Left cardiac atrium (tissue), 4 donors: ENCODE measurements at regions not wholly inside any gene's neighbourhood (a gene's known extent, or its start where the extent isn't known, plus 50 kb on each side); places are given as distances from the start of the nearest gene placed in this dataset.
"Not testable (repeated sequence)": the region's sequence is repeated elsewhere in the genome, so short reads cannot be mapped to it uniquely, and the experiment has no call there.

ENCODE experiments used
- ATAC-seq, 2 donors: fragments of 200-7000 bp; cut with Tn5 transposase; one replicate each; pipeline ENCODE4 v1.9.1; 2020; ENCODE audit warnings: mild to moderate bottlenecking in 2 of 2, moderate library complexity in 2 of 2
- DNase-seq: peaks from one replicate; pipeline ENCODE4 v3.0.0-alpha.2; 2020
- intact Hi-C, 2 donors: fragments of 100-400 bp; cut with DNase I; formaldehyde crosslinking; loops; one replicate each; pipeline versions ENCODE4 v1.14.1 to v1.15.1; 2022 to 2023
- donor health status: DM: no; HTN: yes; CAD: no.
- donor health status: DM: no; HTN: yes; CAD: no; lungs with severe emphysema.
- donor health status: DM: yes; HTN: yes; CAD: no.
- donor health status: Dilated cardiomyopathy.

DNA sequence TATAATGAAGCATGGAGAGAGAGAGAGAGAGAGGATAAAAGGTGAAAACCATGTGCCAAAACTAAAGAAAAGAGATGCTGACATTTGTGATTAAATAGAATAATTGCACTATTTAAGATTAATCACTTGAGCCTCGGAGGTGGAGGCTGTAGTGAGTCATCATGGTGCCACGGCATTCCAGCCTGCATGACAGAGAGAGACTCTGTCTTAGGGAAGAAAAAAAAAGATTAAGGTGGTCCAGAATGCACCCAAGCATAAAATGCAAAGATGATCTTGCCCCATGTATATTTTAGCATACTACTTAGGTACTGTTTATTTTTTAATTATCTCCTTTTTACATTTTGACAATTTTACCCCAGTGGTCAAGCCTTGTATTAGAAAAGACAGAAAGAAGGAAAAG lies 742.5 kb downstream of the SPATA31A1 start:
- DNase-seq, intact Hi-C loops, ATAC-seq: not testable (repeated sequence)

DNA sequence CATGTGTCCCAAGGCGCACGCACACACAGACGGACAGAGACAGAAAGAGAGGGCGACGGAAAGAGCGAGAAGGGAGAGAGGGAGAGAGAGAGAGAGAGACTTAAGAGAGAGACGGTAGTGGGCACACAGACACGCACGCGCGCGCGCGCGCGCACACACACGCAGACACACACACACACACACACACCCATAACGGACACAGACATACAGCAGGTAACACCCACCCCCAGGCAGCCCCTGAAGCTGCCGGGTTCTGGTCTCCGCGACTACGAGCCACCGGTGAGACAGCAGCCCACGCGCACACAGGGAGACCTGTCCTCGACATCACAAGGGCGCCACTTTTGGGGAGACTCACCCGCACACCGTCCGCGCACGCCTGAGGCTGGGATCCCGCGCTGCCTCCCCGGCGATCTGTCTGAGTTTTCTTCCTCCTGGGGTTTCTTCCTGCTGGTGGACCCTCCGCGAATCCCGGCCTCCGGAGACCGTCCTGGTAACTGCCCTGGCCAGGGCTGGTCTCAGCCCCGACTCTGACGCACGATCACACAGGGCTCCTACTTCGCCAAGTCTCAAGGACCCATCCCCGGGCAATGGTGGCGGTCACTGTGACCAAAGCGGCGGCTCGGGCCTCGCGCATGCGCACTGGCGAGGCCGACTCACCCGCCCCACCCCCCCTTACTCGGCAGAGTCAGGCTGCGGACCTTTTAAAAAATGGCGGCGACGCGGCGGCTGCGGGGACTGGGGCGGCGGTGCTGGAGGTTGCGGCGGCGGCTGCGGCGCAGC lies 750.7 kb downstream of the SPATA31A1 start:
- DNase-seq (peak; percentile 48), ATAC-seq (peak; percentile 53 to 67)
- intact Hi-C loops, result not testable (repeated sequence)

DNA sequence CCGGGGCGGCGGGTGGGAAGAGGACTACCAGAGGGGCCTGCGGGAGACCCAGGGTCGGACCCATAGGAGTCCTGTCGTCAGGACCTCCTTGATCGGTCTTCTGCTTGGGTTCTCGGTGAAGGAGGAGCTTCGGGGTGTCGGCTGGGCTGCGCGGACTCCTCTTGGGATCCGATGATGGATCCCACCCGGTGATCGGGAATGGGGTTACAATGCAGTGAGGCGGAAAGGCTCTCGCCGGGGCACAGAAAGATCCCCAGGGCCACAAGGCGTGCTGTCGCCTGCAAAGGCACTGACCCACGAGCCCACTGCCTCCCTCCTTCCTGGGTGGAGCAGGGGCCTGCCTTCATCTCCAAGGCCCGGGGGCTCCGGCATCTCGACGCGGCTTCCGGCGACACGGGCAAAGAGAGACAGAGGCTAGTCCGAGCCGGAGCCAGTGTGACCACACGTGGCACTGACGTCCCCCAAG lies 751.3 kb downstream of the SPATA31A1 start:
- ATAC-seq, intact Hi-C loops: not testable (repeated sequence)
- DNase-seq, result peak; percentile 20

DNA sequence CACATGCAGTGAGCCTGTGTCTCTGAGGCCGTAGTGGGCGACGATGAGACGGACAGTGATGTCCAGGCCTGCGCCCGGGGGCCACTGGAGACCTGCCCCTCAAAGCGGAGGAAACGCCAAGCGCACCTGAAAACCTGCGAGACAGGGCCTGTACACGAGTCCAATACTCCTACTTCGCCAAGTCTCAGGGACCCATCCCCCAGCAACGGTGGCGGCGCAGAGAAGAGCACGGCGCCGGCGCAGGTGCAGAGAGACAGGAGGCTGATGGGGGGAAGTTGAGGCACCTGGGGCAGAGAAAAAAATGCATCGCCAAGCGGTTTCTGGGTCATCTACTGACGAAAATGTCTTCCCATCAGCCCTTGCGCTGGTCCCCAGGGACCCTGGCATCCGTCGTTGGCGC lies 751.8 kb downstream of the SPATA31A1 start:
- ATAC-seq, intact Hi-C loops, DNase-seq: not testable (repeated sequence)

DNA sequence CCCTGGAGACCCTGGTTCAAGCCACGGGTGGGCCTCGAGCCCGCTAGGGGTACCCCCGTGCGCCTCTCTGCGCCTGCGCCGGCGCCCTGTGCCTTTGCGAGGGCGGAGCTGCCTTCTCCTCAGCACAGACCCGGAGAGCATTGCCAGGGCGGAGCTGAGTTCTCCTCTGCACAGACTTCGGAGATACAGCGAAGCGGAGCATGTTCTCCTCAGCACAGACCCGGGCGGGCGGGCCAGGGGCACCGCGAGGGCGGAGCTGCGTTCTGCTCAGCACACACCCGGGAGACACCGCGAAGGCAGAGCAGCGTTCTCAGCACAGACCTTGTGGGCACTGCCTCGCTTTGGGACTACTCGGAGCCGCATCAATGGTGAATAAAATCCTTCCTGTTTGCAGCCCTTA lies 753.0 kb downstream of the SPATA31A1 start:
- DNase-seq, intact Hi-C loops, ATAC-seq: not testable (repeated sequence)

DNA sequence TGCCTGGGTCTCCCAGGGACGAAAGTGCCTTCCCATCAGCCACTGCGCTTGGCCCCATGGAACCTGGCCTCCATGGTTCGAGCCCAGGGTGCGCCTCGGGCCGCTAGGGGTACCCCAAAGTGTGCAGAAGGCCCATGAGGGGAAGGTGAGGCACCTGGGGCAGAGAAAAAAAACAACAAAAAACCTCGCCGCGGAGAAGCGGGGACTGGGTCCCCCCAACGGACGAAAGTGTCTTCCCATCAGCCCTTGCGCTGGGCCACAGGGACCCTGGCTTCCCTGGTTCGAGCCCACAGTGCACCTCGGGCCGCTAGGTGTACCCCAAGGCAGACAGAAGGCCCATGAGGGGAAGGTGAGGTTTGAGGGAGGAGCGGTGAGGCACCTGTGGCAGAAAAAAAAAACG lies 755.3 kb downstream of the SPATA31A1 start:
- DNase-seq, ATAC-seq, intact Hi-C loops: not testable (repeated sequence)

DNA sequence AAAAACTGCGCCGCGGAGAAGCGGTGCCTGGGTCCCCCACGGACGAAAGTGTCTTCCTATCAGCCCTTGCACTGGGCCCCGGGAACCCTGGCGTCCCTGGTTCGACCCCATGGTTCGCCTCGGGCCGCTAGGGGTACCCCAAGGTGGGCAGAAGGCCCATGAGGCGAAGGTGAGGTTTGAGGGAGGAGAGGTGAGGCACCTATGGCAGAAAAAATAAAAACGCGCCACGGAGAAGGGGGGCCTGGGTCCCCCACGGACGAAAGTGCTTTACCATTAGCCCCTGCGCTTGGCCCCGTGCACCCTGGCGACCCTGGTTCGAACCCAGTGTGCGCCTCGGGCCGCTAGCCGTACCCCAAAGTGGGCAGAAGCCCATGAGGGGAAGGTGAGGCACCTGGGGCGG lies 756.1 kb downstream of the SPATA31A1 start:
- ATAC-seq, intact Hi-C loops, DNase-seq: not testable (repeated sequence)

DNA sequence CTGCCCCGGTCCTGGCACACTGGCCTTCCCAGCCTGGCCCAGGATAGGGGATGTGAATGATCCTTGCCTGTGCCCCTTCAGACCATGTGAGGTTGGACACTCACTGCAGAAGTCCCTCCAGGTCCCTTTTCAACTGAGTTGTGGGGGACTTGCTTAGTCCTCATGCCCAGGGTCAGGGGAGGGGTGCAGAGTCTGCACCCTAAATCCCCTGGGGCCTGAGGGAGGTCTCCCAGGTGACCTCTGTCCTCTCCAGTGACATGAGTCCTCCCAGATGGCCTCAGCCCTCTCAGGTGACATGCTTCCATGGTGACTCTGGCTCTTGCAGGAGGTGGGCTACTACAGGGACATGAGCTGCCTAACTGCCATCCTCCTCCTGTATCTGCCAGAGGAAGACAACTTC lies 775.1 kb downstream of the SPATA31A1 start:
- DNase-seq, ATAC-seq, intact Hi-C loops: not testable (repeated sequence)

DNA sequence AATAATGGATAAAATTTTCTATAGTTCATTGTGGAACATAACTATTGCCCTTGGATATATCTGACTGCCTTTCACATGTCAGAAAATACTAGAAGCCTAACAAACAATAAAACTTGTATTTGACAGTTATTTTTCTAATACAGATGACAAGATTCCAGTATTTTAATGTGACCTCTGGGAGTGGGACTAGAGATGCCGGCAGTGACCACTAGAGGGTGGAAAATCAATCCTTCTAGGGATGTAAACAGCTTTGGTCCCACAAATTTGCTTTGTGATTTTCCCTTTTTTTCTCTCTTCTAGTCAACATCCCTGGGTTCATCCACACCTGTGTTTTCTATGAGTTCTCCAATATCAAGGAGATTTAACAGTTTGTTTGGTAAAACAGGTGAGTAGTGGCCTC lies 813.7 kb downstream of the SPATA31A1 start:
- ATAC-seq, result peak in 1 of 2 donors; percentile 54
- DNase-seq, intact Hi-C loops: not testable (repeated sequence)

DNA sequence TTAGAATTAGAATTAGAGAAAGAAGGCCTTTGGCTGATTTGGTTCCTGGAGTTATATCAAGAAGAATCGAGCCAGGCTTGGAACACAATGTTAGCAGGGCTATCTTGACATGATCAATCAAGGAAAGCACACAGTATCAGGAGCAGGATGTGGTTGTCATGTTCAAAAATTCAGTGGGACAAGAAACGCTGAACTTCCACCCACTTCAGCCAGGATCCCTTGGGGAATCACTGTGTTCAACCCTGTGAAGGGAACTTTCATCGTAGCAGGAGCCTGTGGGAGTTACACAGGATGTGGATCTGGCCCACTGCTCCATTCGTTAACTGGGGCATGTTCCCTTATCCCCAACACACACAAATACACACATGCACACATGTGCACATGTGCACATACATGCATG lies 817.8 kb downstream of the SPATA31A1 start:
- ATAC-seq, intact Hi-C loops: not testable (repeated sequence)

DNA sequence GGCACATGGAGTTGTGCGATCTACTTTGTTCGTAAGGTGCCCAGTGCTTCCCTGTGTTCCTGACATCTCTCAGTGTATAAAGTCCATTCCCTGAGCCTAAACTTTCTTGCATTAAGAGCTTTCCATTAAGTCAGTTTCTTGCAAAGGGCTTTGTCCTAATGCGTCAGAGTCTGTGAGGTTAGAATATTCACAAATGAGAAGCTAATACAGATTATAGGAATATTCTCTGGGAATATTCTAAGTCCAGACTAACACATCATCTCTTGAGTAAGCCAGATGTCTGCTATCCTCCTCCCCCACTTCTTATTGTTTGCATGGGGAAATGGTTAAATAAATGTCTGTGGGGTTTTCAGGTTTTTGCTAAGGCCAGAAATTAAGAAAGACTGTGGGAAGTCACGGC lies 818.6 kb downstream of the SPATA31A1 start:
- ATAC-seq, intact Hi-C loops, DNase-seq: not testable (repeated sequence)

More for the DNA sequence above, 817.8 kb downstream of the SPATA31A1 start:
- DNase-seq, result not testable (repeated sequence)

DNA sequence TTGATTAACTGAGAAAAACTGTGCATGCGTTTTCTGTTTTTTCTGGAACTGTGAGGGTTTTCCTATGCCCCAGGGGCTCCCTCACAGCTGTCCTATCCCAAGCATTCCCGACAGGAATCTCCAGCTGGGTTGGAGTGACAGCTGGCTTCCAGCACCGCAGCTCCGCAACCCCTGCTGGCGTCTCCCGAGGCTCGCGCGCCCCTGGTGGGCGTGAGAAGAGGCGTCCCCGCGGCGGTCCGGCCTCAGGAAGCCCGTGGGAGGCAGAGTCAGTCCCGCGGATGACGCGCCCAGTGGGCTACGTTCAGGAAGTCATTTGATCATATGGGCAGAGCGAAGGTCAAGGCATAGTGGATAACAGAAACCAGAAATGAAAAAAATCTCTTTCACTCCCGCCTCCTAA lies 821.9 kb downstream of the SPATA31A1 start:
- intact Hi-C loops, result not testable (repeated sequence)
- peak; percentile 28 for DNase-seq
- peak in 1 of 2 donors; percentile 92 for ATAC-seq

DNA sequence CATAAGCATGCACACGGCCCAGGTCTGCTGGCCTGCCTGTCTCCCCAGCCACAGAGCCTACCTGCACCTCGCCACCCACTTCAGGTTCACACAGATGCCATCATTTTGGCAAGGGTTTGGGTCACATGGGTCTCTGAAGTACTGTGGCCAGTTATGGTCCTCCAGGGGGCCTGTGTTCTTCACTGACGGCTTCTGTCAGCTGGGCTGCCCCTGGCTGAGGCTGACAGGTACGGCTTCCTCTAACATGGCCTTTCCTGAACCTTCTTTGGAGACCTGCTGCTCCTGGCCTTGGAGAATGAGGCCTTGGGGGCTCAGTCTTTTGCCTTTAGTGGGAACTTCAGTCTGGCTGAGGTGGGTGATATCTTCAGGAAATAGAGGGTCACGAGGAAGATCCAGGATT lies 835.9 kb downstream of the SPATA31A1 start:
- intact Hi-C loops, ATAC-seq, DNase-seq: not testable (repeated sequence)

DNA sequence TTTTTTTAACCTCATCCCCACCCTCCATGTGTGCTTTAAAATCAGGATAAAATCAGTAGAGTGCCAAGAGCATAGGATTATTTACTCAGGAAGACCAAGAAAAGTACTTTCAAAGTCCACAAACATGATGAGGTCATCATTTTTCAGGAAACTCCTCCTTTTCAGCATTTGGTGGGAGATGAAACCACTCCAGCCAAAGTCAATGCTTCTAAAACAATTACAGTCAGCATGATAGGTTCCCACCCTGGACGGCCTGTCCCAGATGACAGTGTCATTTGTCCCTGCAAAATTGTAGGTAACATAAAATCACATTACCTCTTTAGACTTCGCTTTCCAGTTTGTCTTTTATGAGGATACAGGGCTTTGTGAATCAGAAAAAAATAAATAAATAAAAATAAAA lies 836.7 kb downstream of the SPATA31A1 start:
- ATAC-seq, intact Hi-C loops, DNase-seq: not testable (repeated sequence)

DNA sequence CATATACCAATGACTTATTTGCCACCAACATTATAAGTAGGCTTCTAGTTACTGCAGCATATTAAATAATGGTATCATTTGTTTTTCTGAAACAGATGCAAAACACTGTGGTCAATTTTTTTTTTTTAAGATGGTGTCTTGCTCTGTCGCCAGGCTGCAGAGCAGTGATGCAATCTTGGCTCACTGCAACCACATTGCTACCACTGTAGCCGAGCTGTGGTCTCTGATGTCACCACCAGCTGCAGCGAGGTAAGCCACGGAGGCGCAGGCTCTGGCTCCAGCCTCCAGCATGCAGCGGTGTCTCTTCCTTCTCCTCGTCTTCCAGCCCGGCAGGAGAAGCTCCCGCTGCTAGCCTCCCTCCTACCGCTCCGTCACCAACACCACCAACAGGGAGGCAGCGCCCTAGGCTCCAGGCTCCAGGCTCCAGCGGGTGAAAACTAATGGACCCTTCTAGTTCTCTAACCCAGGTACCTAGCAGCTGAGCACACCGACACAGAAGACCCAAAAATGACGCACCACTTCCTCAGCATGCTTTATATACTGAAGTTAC lies 840.8 kb downstream of the SPATA31A1 start:
- ATAC-seq, intact Hi-C loops, DNase-seq: not testable (repeated sequence)

DNA sequence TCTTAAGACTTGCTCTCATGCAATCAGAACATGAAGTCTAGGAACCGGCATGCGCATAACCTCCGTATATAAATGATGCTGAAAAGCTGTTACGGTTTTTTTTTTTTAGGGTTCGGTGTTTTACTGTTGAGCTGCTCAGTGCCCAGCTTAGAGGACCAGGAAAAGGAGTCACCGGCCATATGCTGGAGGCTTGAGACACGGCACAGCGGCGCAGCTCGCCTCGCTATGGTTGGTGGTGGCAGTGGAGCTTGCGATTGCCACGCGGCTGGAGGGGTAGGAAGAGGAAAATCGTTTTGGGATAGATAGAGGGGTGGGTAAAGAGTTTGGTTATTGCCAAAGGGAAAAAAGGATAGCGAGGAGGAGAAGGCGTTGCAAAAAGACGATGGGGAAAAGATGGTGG lies 841.3 kb downstream of the SPATA31A1 start:
- DNase-seq, ATAC-seq, intact Hi-C loops: not testable (repeated sequence)

DNA sequence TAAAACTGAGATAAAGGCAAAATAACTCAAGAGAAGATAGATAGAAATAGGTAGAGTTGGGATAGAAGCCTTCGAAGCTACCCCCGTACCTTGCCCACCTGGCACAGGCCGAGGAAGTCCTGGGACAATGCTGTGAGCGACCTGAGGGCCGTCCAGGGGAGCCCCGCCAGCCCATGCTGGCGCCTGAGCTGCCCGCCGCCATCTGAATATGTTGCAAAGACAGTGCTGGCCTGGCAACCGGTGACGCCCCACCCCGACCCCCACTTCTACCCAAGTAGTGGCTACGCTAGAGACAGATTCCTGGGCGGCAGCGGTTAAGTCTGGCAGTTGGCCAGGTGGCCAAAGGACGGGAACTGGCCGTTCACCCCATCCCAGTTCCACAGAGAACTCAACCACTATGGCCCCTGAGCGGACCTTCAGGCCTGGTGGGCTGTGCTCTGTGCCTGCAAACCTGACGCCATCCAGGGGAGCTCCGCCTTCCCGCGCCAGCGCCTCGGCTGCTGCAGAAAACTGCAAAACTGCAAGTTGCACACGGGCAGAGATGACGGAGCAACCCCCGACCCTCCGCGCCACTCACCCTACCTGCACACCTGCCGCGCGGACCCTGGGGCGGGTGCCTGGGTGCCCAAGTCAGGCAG lies 866.2 kb downstream of the SPATA31A1 start:
- intact Hi-C loops, DNase-seq, ATAC-seq: not testable (repeated sequence)

DNA sequence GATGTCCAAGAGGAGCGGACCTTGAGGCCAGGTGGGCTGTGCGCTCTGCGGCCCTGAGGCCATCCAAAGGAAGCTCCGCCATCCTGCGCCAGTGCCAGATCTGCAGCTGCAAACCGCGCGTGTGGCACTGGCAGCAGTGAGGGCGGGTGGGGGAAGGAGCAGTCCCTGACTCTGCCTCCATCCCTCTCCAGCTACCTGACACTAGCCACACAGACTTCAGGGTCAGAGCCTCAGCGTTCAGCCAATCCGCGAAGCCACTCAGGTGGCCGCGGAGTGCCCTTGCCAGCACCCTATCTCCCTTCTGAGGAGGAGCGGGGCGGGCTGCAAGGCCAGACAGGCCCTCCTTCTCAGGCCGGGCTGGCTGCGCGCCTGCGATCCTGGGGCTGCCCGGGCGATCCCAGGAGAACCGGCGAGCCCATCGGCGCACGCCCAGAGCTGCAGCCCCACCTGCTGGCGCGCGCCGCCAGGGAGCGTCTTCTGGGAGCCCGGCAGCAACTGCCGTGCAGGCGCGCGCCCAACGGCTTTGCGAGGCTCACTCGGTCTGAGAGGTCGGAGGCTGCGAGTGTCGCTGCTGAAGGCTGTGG lies 867.2 kb downstream of the SPATA31A1 start:
- ATAC-seq, result peak; percentile 47 to 74
- intact Hi-C loops, DNase-seq: not testable (repeated sequence)

DNA sequence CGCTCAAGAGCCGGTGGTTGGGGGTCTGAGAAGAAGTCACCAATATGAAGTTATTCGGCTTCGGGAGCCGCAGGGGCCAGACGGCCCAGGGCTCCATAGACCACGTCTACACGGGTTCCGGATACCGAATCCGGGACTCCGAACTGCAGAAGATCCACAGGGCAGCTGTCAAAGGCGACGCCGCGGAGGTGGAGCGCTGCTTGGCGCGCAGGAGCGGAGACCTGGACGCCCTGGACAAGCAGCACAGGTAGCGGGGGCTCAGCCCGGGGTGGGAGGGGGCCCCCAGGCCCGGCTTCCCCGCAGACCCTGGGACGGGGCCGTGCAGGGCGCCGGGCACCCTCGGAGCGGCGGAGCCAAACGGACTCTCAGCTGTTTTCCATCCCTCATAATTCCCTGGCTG lies 867.9 kb downstream of the SPATA31A1 start:
- intact Hi-C loops, ATAC-seq: not testable (repeated sequence)
- peak; percentile 17 for DNase-seq
